Progenitor cell of endocrine pancreas (in vitro differentiated cells): ENCODE measurements at regions not wholly inside any gene's neighbourhood (a gene's known extent, or its start where the extent isn't known, plus 50 kb on each side); places are given as distances from the start of the nearest gene placed in this dataset.

ENCODE experiments used
- DNase-seq: peaks from one replicate; pipeline ENCODE4 v3.0.0; 2021; ENCODE audit warnings: low spot score; ENCODE audit not compliant: unreplicated experiment
- H3K27ac Mint-ChIP-seq: 2 replicates; pipeline ENCODE4 v1.8.0; 2021; ENCODE audit warnings: mild to moderate bottlenecking, moderate library complexity, mixed read lengths
- H3K27me3 Mint-ChIP-seq: 2 replicates; pipeline ENCODE4 v1.8.0; 2021; ENCODE audit warnings: mixed read lengths
- H3K36me3 Mint-ChIP-seq: 2 replicates; pipeline ENCODE4 v1.8.0; 2022; ENCODE audit warnings: mixed read lengths; ENCODE audit not compliant: insufficient read depth
- H3K4me1 Mint-ChIP-seq: 2 replicates; pipeline ENCODE4 v1.8.0; 2021; ENCODE audit warnings: low read depth, mixed read lengths
- H3K4me3 Mint-ChIP-seq: 2 replicates; pipeline ENCODE4 v1.8.0; 2021; ENCODE audit warnings: low read depth, mild to moderate bottlenecking, moderate library complexity, mixed read lengths
- H3K9me3 Mint-ChIP-seq: 2 replicates; pipeline ENCODE4 v1.8.0; 2021; ENCODE audit warnings: low read depth, mixed read lengths
- CTCF ChIP-seq: fragments of 200-600 bp; sonication (generic); IDR thresholded peaks from one replicate; pipeline ENCODE4 v1.5.0; 2021; ENCODE audit warnings: antibody characterized with exemption, mild to moderate bottlenecking; ENCODE audit not compliant: unreplicated experiment

GRCh38 chr11:110918351-110918750, 206.1 kb upstream of the ARHGAP20 start:
- no peak for TF ChIP-seq CTCF
- Mint-ChIP-seq H3K9me3 (peaks cover 7% of the 10 kb centered on the region), H3K27me3 (peaks cover 5% of the 10 kb centered on the region), H3K27ac (peak overlapping the region; percentile 4), H3K36me3 (no peaks in the 10 kb centered on the region), H3K4me1 (peaks cover 26% of the 10 kb centered on the region), H3K4me3 (no peak overlapping the region)
- no peak for DNase-seq

GRCh38 chr11:110912437-110912836, 200.2 kb upstream of the ARHGAP20 start:
- Mint-ChIP-seq H3K4me1 (no peaks in the 10 kb centered on the region), H3K9me3 (peaks cover 7% of the 10 kb centered on the region), H3K4me3 (no peak overlapping the region), H3K27ac (no peak overlapping the region), H3K27me3 (peaks cover 29% of the 10 kb centered on the region), H3K36me3 (no peaks in the 10 kb centered on the region)
- no peak for TF ChIP-seq CTCF
- DNase-seq: no peak

- DNase-seq: no peak
- Mint-ChIP-seq H3K4me3 (no peak overlapping the region), H3K27ac (no peak overlapping the region), H3K4me1 (peaks cover 7% of the 10 kb centered on the region), H3K9me3 (peaks cover 6% of the 10 kb centered on the region), H3K27me3 (peaks cover 36% of the 10 kb centered on the region), H3K36me3 (no peaks in the 10 kb centered on the region)
- no peak for TF ChIP-seq CTCF
These were observed 198.1 kb upstream of the ARHGAP20 start for GRCh38 chr11:110910384-110910783.

- H3K4me3 Mint-ChIP-seq: no peak overlapping the region
- no peak overlapping the region for H3K27ac Mint-ChIP-seq
- no peak for DNase-seq
- H3K36me3 Mint-ChIP-seq: no peaks in the 10 kb centered on the region
- no peak for TF ChIP-seq CTCF
- no peaks in the 10 kb centered on the region for H3K9me3 Mint-ChIP-seq
- H3K27me3 Mint-ChIP-seq: peaks cover 37% of the 10 kb centered on the region
- peaks cover 7% of the 10 kb centered on the region for H3K4me1 Mint-ChIP-seq
These were observed 197.1 kb upstream of the ARHGAP20 start for GRCh38 chr11:110909336-110909735.

GRCh38 chr11:110908401-110909105, 196.3 kb upstream of the ARHGAP20 start:
- DNase-seq: no peak
- no peak for TF ChIP-seq CTCF
- Mint-ChIP-seq H3K4me3 (no peak overlapping the region), H3K9me3 (no peaks in the 10 kb centered on the region), H3K27me3 (peaks cover 40% of the 10 kb centered on the region), H3K4me1 (peaks cover 11% of the 10 kb centered on the region), H3K36me3 (no peaks in the 10 kb centered on the region), H3K27ac (no peak overlapping the region)
